ENCODE measurements at regions not wholly inside any gene's neighbourhood (a gene's known extent, or its start where the extent isn't known, plus 50 kb on each side); places are given as distances from the start of the nearest gene placed in this dataset.
A peak's percentile ranks its signal among the peaks of the same experiment; 100 is the strongest.

- Mint-ChIP-seq H3K27me3 (ENCODE audit: insufficient read depth, low read depth) (peaks cover 9% of the 10 kb centered on the region), H3K36me3 (no peaks in the 10 kb centered on the region), H3K27ac (peak overlapping the region; percentile 46), H3K4me3 (no peak overlapping the region), H3K9me3 (no peaks in the 10 kb centered on the region), H3K4me1 (peaks cover 34% of the 10 kb centered on the region)
- Histone ChIP-seq H3K36me3 (no peaks in the 10 kb centered on the region), H3K9ac (no peak overlapping the region), H3K4me3 (no peak overlapping the region), H3F3A (ENCODE audit: low read depth) (peaks cover 12% of the 10 kb centered on the region), H3K27me3 (no peaks in the 10 kb centered on the region), H3K9me3 (ENCODE audit: low read depth) (no peaks in the 10 kb centered on the region), H3K27ac (no peak overlapping the region), H3K4me2 (no peak overlapping the region), H3K4me1 (peaks cover 37% of the 10 kb centered on the region), H2AFZ (replicated peaks) (no peak overlapping the region), H3K79me2 (ENCODE audit: low read depth) (no peaks in the 10 kb centered on the region), H4K20me1 (ENCODE audit: low read depth) (no peaks in the 10 kb centered on the region)
- no peak for DNase-seq (ENCODE audit: low spot score)
- TF ChIP-seq EZH2 (IDR thresholded peaks at IDR 0.05) (no peak), CTCF (IDR thresholded peaks at IDR 0.05) (no peak), EZH2phosphoT487 (IDR thresholded peaks at IDR 0.05) (no peak)
Measured at GRCh38 chr10:31751738-31752080, 176.9 kb downstream of the ARHGAP12 start.

- no peak overlapping the region for H3K9ac ChIP-seq
- H3K27me3 Mint-ChIP-seq (ENCODE audit: insufficient read depth, low read depth), result peaks cover 9% of the 10 kb centered on the region
- H3K79me2 ChIP-seq (ENCODE audit: low read depth), result no peaks in the 10 kb centered on the region
- TF ChIP-seq EZH2phosphoT487 (IDR thresholded peaks at IDR 0.05) (no peak), CTCF (IDR thresholded peaks at IDR 0.05) (no peak), EZH2 (IDR thresholded peaks at IDR 0.05) (no peak)
- no peak overlapping the region for H3K4me2 ChIP-seq
- peaks cover 33% of the 10 kb centered on the region for H3K4me1 ChIP-seq
- no peak for DNase-seq (ENCODE audit: low spot score)
- H3K4me3 ChIP-seq, result no peak overlapping the region
- H3K9me3 ChIP-seq (ENCODE audit: low read depth), result no peaks in the 10 kb centered on the region
- no peak overlapping the region for H2AFZ ChIP-seq (replicated peaks)
- no peaks in the 10 kb centered on the region for H3K36me3 Mint-ChIP-seq
- H3K36me3 ChIP-seq, result no peaks in the 10 kb centered on the region
- H3K9me3 Mint-ChIP-seq, result no peaks in the 10 kb centered on the region
- no peak overlapping the region for H3K27ac ChIP-seq
- H3K27me3 ChIP-seq, result no peaks in the 10 kb centered on the region
- no peaks in the 10 kb centered on the region for H4K20me1 ChIP-seq (ENCODE audit: low read depth)
- peak overlapping the region; percentile 46 for H3K27ac Mint-ChIP-seq
- H3F3A ChIP-seq (ENCODE audit: low read depth), result peaks cover 9% of the 10 kb centered on the region
- H3K4me1 Mint-ChIP-seq, result peaks cover 29% of the 10 kb centered on the region
- no peak overlapping the region for H3K4me3 Mint-ChIP-seq
Measured at GRCh38 chr10:31751051-31751737, 177.4 kb downstream of the ARHGAP12 start.

GRCh38 chr10:31749981-31750840 lies 178.4 kb downstream of the ARHGAP12 start:
- Mint-ChIP-seq H3K36me3 (no peaks in the 10 kb centered on the region), H3K4me3 (peak overlapping the region; percentile 59), H3K9me3 (no peaks in the 10 kb centered on the region), H3K4me1 (peaks cover 28% of the 10 kb centered on the region), H3K27me3 (ENCODE audit: insufficient read depth, low read depth) (peaks cover 9% of the 10 kb centered on the region), H3K27ac (peak overlapping the region; percentile 90)
- H3K79me2 ChIP-seq (ENCODE audit: low read depth), result no peaks in the 10 kb centered on the region
- TF ChIP-seq EZH2phosphoT487 (IDR thresholded peaks at IDR 0.05) (no peak), CTCF (IDR thresholded peaks at IDR 0.05) (no peak), EZH2 (IDR thresholded peaks at IDR 0.05) (no peak)
- H3K36me3 ChIP-seq, result no peaks in the 10 kb centered on the region
- H3K4me2 ChIP-seq, result no peak overlapping the region
- no peak overlapping the region for H3K9ac ChIP-seq
- H3K9me3 ChIP-seq (ENCODE audit: low read depth), result no peaks in the 10 kb centered on the region
- no peak overlapping the region for H3K4me3 ChIP-seq
- H3K4me1 ChIP-seq, result peaks cover 27% of the 10 kb centered on the region
- DNase-seq (ENCODE audit: low spot score), result peak; percentile 22
- H3K27ac ChIP-seq, result no peak overlapping the region
- H2AFZ ChIP-seq (replicated peaks), result peak overlapping the region; percentile 15
- no peaks in the 10 kb centered on the region for H3K27me3 ChIP-seq
- H4K20me1 ChIP-seq (ENCODE audit: low read depth), result no peaks in the 10 kb centered on the region
- peaks cover 7% of the 10 kb centered on the region for H3F3A ChIP-seq (ENCODE audit: low read depth)
